IPS-20b (cell line): ENCODE measurements at regions not wholly inside any gene's neighbourhood (a gene's known extent, or its start where the extent isn't known, plus 50 kb on each side); places are given as distances from the start of the nearest gene placed in this dataset.

Experiments
- H3K27ac ChIP-seq: one replicate; pipeline ENCODE4 v1.5.1; 2013; ENCODE audit warnings: low read length
- H3K27me3 ChIP-seq: 2 replicates; pipeline ENCODE4 v1.6.1; 2013; ENCODE audit warnings: mild to moderate bottlenecking, low read length, inconsistent platforms; ENCODE audit not compliant: insufficient read depth
- H3K36me3 ChIP-seq: 2 replicates; pipeline ENCODE4 v1.6.1; 2013; ENCODE audit warnings: low read depth, mild to moderate bottlenecking, inconsistent platforms, low read length, moderate library complexity; ENCODE audit not compliant: insufficient read depth
- H3K4me1 ChIP-seq: 2 replicates; pipeline ENCODE4 v1.6.1; 2013; ENCODE audit warnings: mild to moderate bottlenecking, control low read depth, inconsistent platforms, low read length, moderate library complexity; ENCODE audit not compliant: insufficient read depth
- H3K4me3 ChIP-seq: 2 replicates; pipeline ENCODE4 v1.5.1; 2013; ENCODE audit warnings: mild to moderate bottlenecking, low read length, inconsistent platforms
- H3K9ac ChIP-seq: 2 replicates; pipeline ENCODE4 v1.6.1; 2013; ENCODE audit warnings: low read depth, mild to moderate bottlenecking, inconsistent platforms, low read length, moderate library complexity
- H3K9me3 ChIP-seq: 2 replicates; pipeline ENCODE4 v1.6.1; 2013; ENCODE audit warnings: mild to moderate bottlenecking, low read depth, low read length, inconsistent platforms; ENCODE audit not compliant: insufficient read depth

DNA sequence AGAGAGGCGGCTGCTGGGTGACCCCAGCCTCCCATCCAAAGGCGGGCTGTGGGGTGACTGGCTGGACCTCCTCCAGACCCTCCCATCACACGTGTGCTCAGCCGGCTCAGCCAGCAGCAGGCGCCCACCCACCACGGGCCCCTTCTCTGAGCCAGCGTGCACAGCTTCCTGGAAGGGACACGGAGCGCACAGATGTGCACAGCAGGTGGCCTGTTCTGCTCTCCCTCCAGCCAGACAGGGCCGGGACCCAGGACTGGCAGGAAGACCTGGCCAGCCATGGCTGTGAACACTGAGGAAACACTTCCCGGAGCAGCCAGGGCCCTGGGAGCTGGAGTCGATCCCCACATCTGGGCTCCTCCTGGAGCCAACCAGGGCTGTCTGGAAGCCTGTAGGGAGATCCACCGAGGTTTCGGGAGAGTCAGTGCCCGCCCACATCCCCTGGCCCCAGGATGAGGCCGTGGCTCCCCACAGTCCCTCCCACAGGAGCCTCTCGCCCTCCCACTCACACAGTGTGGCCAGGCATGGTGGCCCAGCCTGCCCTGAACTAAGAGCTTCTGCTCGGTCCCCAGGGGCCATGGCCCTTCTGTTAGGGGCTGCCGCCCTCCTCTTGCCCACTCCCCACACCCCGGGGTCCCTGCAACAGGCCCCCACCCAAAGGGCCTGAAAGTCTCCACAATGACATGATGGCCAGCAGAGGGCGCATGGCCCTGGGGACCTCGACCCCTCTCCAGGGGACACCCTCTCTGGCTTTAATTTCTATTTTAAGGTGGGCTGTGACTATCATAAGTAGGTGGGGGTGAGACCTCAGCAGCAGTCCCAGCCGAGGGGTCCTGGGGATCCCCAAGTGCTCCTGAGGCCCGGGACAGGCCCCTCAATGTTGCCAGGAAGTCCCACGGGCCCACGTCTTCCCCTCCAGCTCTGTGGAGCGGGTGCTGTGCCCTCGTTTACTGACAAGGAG, 90.6 kb upstream of the FGF3 start:
- Histone ChIP-seq H3K4me1 (no peaks in the 10 kb centered on the region), H3K36me3 (no peaks in the 10 kb centered on the region), H3K9me3 (no peaks in the 10 kb centered on the region), H3K4me3 (no peak overlapping the region), H3K27ac (no peak overlapping the region), H3K9ac (no peak overlapping the region), H3K27me3 (no peaks in the 10 kb centered on the region)

DNA sequence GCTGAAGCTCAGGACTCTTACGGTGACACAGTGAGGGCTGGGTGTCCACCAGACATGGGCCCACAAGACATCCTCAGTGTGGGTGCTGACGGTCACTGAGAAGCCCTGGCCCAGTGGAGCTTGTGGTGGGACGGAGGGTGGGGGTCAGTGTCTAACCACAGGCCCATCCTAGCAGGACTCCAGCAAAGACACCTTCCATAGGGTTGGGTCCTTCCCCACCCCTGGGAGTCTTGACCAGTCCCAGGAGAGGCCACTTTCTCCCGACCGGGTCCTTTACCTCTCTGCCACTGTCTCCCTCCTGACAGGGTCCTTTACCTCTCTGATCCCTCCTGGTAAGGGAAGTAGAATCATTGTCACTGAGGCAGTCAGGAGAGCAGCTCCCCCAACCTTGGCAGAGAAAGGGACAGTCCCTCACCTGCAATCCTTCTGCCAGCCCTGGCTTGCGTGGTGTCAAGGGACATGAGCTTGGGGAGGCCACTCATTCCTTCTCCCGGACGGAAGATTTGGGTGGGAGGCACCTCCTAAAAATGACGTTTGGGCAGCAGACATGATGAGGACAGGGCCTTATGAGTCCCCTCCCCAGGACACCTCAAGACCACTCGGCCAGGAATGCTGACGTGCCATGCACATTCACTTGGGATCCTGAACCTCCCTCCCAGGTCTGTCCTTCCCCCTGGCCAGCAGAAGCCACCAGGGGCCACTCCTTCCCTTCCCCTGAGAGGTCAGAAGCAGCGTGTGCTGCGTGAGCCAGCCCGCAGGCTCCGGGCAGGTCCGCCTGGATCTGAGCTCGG, 91.5 kb upstream of the FGF3 start:
- Histone ChIP-seq H3K4me1 (no peaks in the 10 kb centered on the region), H3K27me3 (peaks cover 3% of the 10 kb centered on the region; the same call in 1 of the 2 replicates), H3K9me3 (no peaks in the 10 kb centered on the region), H3K36me3 (no peaks in the 10 kb centered on the region), H3K9ac (no peak overlapping the region), H3K27ac (no peak overlapping the region), H3K4me3 (no peak overlapping the region)

DNA sequence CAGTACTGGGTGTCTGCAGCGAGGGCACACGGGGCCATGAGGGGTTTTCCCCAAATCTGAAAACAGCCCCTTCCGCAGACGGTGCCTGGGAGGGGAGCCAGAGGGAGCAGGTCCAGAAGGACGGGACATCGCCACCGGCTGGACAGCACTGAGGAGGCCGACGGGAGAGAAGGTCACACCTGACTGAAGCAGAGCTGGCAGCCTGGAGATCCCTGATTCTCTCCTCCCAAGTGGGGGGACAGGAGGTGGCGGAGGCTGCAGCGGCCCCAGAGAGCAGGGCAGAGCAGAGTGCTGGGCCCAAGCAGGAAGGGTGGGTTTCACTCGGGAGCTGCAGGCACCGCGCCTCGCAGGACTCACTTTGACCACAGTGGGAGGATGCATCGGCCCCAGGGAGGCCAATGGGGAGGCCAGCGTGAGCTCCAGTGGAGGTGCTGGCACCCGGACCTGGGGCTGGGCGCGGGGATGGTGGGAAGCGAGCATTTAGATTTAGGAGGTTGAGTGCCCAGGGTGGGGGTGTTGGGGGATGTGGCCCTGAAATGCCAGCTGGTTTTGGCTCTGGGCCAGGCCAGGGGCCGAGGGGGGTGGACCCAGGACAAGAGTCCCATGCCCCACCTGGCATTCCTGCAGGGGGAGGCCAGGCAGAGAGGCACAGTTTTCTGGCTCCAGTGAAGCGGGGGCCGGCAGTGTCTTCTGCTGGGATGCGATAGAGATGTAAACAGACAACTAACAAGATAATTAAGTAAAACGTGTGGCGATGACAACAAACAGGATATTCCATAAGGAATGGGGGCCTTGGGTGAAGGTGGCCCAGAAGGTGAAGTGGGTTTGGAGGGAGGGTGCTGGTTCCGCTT, 92.3 kb upstream of the FGF3 start:
- H3K9ac ChIP-seq: no peak overlapping the region
- peaks cover 11% of the 10 kb centered on the region for H3K27me3 ChIP-seq
- H3K36me3 ChIP-seq: no peaks in the 10 kb centered on the region
- H3K4me1 ChIP-seq: no peaks in the 10 kb centered on the region
- H3K9me3 ChIP-seq: no peaks in the 10 kb centered on the region
- no peak overlapping the region for H3K4me3 ChIP-seq
- no peak overlapping the region for H3K27ac ChIP-seq

DNA sequence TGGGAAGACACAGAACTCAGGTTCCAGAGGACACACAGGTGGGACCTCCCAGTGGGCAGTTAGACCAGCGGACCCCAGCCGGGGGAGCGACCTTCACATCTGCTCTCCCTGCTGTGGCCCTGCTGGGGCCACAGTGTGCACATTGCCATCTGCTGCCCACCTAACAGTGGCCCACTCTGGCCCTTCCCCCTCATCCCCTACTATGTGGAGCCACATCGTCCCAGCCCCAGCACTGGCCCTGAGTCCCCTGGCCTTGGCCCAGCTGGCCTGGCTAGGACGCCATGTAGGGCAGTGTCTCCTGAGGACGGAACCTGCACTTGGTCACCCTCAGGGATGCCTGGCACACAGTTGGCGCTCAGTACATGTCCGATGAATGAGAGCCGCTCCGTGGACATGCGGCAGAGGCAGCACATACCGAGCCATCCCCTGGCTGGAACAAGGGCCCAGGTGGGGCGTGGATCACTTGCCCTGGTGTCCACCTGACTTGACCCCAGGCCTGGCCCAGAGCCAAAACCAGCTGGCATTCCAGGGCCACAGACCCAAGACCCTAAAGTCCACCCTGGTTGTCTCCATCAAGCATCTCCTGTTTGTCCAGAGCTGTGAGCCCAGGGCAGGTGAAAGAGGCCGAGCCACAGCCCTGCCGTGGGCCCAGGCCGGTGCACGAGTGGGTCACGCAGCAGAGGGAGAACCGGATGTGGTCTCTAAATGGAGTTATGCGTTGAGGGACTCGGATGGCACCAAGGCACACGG, 93.1 kb upstream of the FGF3 start:
- Histone ChIP-seq H3K27me3 (peaks cover 19% of the 10 kb centered on the region), H3K9ac (no peak overlapping the region), H3K27ac (no peak overlapping the region), H3K9me3 (no peaks in the 10 kb centered on the region), H3K4me3 (no peak overlapping the region), H3K4me1 (no peaks in the 10 kb centered on the region), H3K36me3 (no peaks in the 10 kb centered on the region)

DNA sequence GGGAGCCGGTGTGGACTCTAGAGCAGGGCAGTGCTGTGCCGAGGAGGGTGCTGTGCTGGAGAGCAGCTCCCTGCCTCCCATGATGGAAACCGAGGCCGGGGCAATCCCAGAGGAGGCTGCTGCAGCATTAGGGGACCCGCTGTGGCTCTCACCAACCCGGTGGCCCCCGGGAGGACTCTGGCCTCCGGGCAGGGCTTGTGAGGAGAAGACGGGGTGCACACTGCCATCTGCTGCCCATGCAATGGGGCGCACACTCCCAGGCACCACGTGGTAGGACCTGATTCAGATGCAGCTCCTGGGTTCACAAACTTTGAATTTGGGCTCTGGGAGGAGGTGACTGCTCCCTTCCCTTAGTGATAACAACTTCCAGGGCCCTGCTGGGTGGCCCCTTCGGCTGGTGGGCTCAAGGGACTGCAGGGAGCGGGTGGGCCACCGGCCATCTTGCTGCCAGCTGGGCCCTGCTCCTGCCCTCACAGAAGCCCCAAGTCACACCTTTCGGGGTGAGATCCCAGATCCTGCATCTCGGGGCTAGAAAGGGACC, 93.8 kb upstream of the FGF3 start:
- H3K4me3 ChIP-seq: no peak overlapping the region
- H3K9ac ChIP-seq: no peak overlapping the region
- H3K9me3 ChIP-seq: no peaks in the 10 kb centered on the region
- no peaks in the 10 kb centered on the region for H3K4me1 ChIP-seq
- H3K27me3 ChIP-seq: peaks cover 25% of the 10 kb centered on the region
- H3K36me3 ChIP-seq: no peaks in the 10 kb centered on the region
- no peak overlapping the region for H3K27ac ChIP-seq

DNA sequence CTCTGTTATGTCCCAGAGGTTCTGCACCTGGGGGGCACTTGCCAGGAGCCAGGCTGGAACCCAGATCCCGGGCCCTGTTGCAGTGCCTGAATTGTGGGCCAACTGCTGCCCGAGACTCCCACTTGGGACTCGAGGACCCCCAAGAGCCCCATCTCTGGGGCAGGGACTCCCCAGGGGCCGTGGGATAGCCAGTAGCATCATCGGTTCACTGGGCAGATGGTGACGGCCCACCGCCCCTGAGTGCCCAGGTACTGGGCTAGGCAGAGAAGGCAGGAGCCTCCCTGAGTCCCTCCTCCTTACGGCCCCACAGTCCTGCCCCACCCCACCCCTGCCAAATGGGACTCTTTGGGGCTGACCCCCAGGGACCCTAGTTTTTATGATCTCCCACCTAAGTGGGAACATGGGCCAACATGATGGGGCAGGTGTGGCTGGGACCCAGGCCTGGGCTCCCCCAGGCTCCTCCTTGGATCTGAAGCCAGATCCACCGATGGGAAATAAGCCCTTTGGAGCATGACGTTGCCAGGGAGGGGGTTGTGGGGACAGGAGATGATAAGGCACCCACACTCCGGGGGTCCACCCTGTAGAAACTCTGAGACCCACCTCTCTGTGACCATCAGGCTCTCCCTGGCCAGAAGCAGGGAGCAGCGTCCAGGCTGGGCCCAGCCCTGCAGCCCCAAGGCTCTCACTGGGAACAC, 94.5 kb upstream of the FGF3 start:
- Histone ChIP-seq H3K4me1 (no peaks in the 10 kb centered on the region), H3K27ac (no peak overlapping the region), H3K36me3 (no peaks in the 10 kb centered on the region), H3K4me3 (no peak overlapping the region), H3K27me3 (peaks cover 33% of the 10 kb centered on the region), H3K9me3 (no peaks in the 10 kb centered on the region), H3K9ac (no peak overlapping the region)

DNA sequence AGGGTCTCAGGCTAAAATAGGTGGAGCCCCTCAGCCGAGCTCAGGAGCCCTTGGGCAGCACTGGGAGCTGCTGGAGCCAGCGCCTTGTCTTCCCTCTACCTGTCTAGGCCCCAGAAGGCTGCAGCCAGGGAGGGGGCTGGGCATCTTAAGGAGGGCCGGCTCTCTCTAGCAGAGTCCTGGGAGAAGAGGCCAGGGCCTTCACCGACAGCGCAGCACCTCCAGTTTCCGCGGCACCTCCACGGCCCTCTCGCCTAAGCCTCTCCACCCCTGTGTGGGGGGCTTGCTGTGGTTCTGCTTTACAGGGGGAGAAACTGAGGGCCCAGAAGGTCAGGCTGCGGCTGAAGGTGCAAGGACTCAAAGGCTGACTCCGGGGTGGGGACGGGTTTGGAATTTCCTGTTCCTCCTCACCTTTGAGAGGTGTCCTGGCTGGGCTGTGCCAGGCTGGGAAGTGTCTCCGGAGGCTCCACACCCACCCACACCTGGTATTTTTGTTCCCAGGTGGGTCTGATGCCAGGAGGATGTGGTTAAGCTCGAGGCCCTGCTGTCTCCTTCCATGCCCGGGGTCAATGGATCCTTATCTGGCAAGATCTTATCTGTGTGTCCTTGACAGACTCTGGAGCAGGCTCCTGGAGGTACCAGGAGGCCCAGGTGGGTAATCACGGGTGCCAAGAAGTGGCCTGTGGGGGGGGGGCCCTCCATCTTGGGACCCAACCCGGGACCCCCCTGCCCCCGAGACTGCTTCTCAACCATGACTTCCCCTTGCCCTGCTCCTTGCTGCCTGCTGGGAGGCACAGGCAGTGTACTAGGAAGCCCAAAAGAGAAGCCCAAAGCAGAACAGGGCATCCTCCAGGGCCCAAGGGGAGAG, 95.3 kb upstream of the FGF3 start:
- H3K36me3 ChIP-seq: no peaks in the 10 kb centered on the region
- no peak overlapping the region for H3K9ac ChIP-seq
- no peak overlapping the region for H3K27ac ChIP-seq
- no peaks in the 10 kb centered on the region for H3K4me1 ChIP-seq
- H3K27me3 ChIP-seq: peaks cover 41% of the 10 kb centered on the region
- no peak overlapping the region for H3K4me3 ChIP-seq
- no peaks in the 10 kb centered on the region for H3K9me3 ChIP-seq

DNA sequence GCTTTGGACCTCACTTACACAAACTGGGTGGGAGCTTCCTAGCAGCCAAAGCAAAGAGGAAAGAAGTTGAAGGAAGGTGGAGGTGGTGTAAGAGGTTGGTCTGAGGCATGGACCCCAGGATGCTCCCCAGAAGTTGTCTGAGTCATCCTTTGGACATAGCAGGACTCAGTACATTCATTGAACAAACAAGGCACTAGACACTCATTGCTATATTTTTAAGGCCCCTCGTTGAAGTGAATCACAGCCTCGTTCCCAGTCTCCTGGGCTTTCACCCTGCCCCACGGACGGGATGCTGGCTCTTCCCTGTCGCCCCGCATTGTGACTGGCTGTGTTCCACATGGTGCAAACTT, 95.9 kb upstream of the FGF3 start:
- H3K4me3 ChIP-seq: no peak overlapping the region

DNA sequence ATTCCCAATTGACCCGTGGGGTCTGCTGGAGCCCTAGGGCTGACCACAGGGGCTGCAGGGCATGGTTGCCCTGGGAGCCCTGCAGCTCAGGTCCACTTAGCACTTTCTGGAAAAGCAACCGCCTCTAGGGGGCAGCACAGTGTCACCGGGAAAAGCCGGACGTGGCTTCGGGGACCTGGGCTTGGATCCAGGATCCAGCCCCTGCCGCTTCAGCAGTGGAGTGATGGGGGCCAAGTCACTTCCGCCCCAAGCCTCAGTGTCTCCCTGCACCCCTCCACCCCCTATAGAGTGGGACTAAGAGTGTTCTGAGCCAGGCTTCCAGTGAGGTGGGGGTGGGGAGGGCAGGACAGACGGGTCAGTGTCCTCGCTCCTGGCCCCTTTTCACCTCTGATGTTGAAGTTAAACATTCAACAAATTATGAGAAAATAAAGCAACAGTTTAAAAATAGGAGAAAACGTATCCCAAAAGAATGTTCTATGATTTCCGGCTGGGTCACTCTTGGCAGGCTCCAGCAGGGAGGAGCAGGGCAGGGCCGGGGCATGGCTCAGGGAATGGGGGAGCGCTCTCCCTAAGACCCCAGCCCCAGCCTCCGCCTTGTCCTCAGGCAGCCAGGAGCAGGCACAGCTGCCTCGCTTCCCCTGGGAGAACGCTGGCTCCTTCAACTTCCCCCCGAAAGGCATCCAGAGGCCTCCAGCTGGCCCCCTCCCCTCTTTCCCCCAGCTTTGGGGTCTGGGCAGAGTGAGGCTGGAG, 96.5 kb upstream of the FGF3 start:
- no peak overlapping the region for H3K9ac ChIP-seq

More for the DNA sequence above, 95.9 kb upstream of the FGF3 start:
- H3K9ac ChIP-seq: no peak overlapping the region
- H3K27ac ChIP-seq: no peak overlapping the region
- H3K36me3 ChIP-seq: no peaks in the 10 kb centered on the region
- H3K27me3 ChIP-seq: peaks cover 44% of the 10 kb centered on the region
- no peaks in the 10 kb centered on the region for H3K9me3 ChIP-seq
- no peaks in the 10 kb centered on the region for H3K4me1 ChIP-seq

More for the DNA sequence above, 96.5 kb upstream of the FGF3 start:
- Histone ChIP-seq H3K9me3 (no peaks in the 10 kb centered on the region), H3K36me3 (no peaks in the 10 kb centered on the region), H3K4me1 (no peaks in the 10 kb centered on the region), H3K27ac (no peak overlapping the region), H3K27me3 (peaks cover 44% of the 10 kb centered on the region), H3K4me3 (no peak overlapping the region)
